ENCODE measurements at regions not wholly inside any gene's neighbourhood (a gene's known extent, or its start where the extent isn't known, plus 50 kb on each side); places are given as distances from the start of the nearest gene placed in this dataset.

GRCh38 chr16:16992975-16993765 is 477.6 kb downstream of the XYLT1 start:
- TF ChIP-seq, protein P1, sequence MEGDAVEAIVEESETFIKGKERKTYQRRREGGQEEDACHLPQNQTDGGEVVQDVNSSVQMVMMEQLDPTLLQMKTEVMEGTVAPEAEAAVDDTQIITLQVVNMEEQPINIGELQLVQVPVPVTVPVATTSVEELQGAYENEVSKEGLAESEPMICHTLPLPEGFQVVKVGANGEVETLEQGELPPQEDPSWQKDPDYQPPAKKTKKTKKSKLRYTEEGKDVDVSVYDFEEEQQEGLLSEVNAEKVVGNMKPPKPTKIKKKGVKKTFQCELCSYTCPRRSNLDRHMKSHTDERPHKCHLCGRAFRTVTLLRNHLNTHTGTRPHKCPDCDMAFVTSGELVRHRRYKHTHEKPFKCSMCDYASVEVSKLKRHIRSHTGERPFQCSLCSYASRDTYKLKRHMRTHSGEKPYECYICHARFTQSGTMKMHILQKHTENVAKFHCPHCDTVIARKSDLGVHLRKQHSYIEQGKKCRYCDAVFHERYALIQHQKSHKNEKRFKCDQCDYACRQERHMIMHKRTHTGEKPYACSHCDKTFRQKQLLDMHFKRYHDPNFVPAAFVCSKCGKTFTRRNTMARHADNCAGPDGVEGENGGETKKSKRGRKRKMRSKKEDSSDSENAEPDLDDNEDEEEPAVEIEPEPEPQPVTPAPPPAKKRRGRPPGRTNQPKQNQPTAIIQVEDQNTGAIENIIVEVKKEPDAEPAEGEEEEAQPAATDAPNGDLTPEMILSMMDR (IDR thresholded peaks at IDR 0.05) = no peak
- TF ChIP-seq EZH2phosphoT487 (IDR thresholded peaks at IDR 0.05) (no peak), EZH2 (IDR thresholded peaks at IDR 0.05) (no peak)

Data from neural progenitor cell (in vitro differentiated cells).